ENCODE measurements at regions not wholly inside any gene's neighbourhood (a gene's known extent, or its start where the extent isn't known, plus 50 kb on each side); places are given as distances from the start of the nearest gene placed in this dataset.

GRCh38 chr4:152014280-152014679 is 253.5 kb upstream of the GATB start:
- Histone ChIP-seq H3K27me3 (ENCODE audit: insufficient read depth, low read length) (no peaks in the 10 kb centered on the region), H2BK12ac (ENCODE audit: insufficient read length, low read depth, low read length) (no peak overlapping the region)
- no CpG with 5 or more reads among the region's 3 CpGs for WGBS (ENCODE audit: extremely low coverage, insufficient read length, low lambda C conversion rate)

More at GRCh38 chr4:152014280-152014679, 253.5 kb upstream of the GATB start:
- Histone ChIP-seq H3K4ac (ENCODE audit: low read depth, low read length) (no peak overlapping the region), H3K79me2 (ENCODE audit: insufficient read depth, low read length) (no peaks in the 10 kb centered on the region), H3K9ac (ENCODE audit: extremely low read depth, insufficient read length, low read length) (no peak overlapping the region), H2AK5ac (ENCODE audit: insufficient read length, low read length) (no peak overlapping the region), H2BK20ac (ENCODE audit: low read depth, low read length, poor library complexity, severe bottlenecking) (no peak overlapping the region), H3K4me1 (ENCODE audit: insufficient read depth, low read length) (peaks cover under 1% of the 10 kb centered on the region; the same call in 1 of the 2 replicates), H4K20me1 (ENCODE audit: control insufficient read depth, insufficient read depth, insufficient read length) (no peaks in the 10 kb centered on the region), H3K23ac (ENCODE audit: insufficient read length, low read depth, low read length) (no peak overlapping the region), H2BK120ac (ENCODE audit: low read depth, low read length, poor library complexity, severe bottlenecking) (no peak overlapping the region), H2AFZ (ENCODE audit: low read length) (no peak overlapping the region), H3K79me1 (ENCODE audit: insufficient read depth, low read depth, low read length, poor library complexity, severe bottlenecking) (no peaks in the 10 kb centered on the region), H2BK5ac (ENCODE audit: insufficient read length, low read length) (no peak overlapping the region), H3K27ac (ENCODE audit: insufficient read length, low read depth, low read length) (no peak overlapping the region), H3T11ph (ENCODE audit: low read length) (no peak overlapping the region), H3K4me2 (ENCODE audit: insufficient read depth, insufficient read length, low read length) (no peak overlapping the region), H3K23me2 (ENCODE audit: insufficient read length, low read depth, low read length, poor library complexity, severe bottlenecking) (no peaks in the 10 kb centered on the region), H3K14ac (ENCODE audit: insufficient read depth, low read length) (no peak overlapping the region), H3K18ac (ENCODE audit: insufficient read length, low read depth, low read length) (no peak overlapping the region), H4K5ac (ENCODE audit: insufficient read length, low read depth, low read length) (no peak overlapping the region), H3K9me3 (ENCODE audit: control insufficient read depth, low read depth, low read length) (no peaks in the 10 kb centered on the region), H4K91ac (ENCODE audit: insufficient read length, low read depth, low read length) (no peak overlapping the region), H3K56ac (ENCODE audit: insufficient read length, low read depth, low read length) (no peak overlapping the region), H2BK15ac (ENCODE audit: low read depth, low read length) (no peak overlapping the region), H4K8ac (replicated peaks; ENCODE audit: insufficient read length, low read depth, low read length) (no peak overlapping the region)
- no peak for TF ChIP-seq CTCF (conservative IDR thresholded peaks at IDR 0.05)
- DNase-seq, result no peak
- no peak overlapping the region for H3K27ac Mint-ChIP-seq
- H3K4me1 Mint-ChIP-seq, result peaks cover 18% of the 10 kb centered on the region in 2 experiments
- no peak overlapping the region; a peak in 1 of 5 replicates for H3K4me3 Mint-ChIP-seq
- H3K9me3 Mint-ChIP-seq, result peaks cover 11 to 20% of the 10 kb centered on the region in 2 experiments; a peak in 4 of 5 replicates
- peaks cover 0 to 13% (median 11%) of the 10 kb centered on the region in 3 experiments; a peak in 5 of 7 replicates for H3K36me3 Mint-ChIP-seq (ENCODE audit: insufficient read depth in 1 of 3, low read depth in 3 of 3)
- no peaks in the 10 kb centered on the region for H3K27me3 Mint-ChIP-seq (ENCODE audit: low read depth)
